Eye (tissue), 1 donor: ENCODE measurements at regions not wholly inside any gene's neighbourhood (a gene's known extent, or its start where the extent isn't known, plus 50 kb on each side); places are given as distances from the start of the nearest gene placed in this dataset.
A peak's percentile ranks its signal among the peaks of the same experiment; 100 is the strongest.
"Not testable (repeated sequence)": the region's sequence is repeated elsewhere in the genome, so short reads cannot be mapped to it uniquely, and the experiment has no call there.

Experiments
- DNase-seq: peaks from one replicate; pipeline ENCODE4 v3.0.0-alpha.2; 2015

DNA sequence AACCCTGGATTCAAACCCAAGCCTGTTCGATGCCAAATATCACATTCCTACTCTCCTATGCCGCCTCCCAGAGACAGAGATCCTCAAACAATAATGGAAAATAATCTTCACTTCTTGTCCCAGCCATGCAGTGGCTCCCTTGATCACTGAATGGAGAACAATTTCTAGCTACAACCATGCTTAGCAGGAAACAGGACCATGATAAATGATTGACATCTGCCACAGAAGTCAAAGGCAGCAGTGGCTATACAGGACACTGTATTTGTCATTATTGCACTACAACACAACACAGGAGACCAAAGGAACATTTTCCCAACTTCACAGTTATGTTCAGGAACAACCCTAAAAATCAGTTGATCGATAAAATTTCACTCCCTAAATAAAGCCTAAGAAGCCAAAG, 243.3 kb upstream of the SLC7A11 start:
- no peak for DNase-seq

GRCh38 chr4:138475116-138475515, 233.0 kb upstream of the SLC7A11 start:
- no peak for DNase-seq

DNA sequence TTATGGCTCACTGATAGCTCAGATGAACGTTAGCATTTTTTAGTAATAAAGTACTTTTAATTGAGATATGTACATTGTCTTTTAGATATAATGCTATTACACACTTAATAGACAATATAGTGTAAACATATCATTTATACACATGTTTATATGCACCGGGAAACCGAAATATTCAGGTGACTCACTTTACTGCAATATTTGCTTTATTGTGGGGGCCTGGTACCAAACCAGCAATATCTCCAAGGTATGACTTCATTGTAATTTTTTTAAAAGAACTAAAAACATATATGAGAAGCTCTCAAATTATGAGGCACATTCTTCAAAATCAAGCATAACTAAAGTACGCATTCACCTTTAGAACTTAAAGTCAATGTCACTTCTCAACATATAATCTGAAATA, 231.2 kb upstream of the SLC7A11 start:
- DNase-seq, result no peak

DNA sequence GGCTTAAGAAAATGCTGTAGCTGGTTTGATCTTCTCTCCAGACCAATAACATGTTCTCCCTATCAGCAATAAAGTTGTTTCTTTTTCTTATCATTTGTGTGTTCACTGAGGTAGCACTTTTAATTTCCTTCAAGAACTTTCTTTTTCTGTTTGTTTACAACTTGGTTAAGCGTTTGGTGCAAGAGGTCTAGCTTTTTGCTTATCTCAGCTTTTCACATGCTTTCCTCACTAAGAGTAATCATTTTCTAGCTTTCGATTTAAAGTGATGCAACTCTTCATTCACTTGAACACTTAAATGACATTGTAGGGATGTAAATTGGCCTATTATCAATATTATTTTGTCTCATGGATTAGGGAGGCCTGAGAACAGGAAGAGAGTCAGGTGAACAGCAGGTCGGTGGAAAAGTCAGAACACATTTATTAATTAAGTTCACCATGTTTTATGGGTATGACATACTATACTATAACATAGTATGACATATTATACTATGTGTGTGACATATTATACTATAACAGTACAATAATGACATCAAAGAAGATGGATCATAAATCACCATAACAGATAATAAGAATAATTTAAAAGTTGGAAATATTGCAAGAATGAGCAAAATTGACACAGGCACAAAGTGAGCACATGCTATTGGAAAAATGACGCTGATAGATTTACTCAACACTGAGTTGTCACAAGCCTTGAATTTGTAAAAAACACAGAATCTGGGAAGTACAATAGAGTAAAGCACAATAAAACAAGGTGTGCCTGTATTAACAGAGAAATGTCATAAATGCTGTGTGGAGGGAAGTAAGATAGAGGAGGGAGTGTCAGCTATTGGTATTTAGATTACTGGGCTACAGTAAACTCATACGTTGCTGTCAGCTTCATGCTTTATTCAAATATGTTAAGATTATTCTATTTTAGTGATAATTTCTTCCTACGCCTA, 218.6 kb upstream of the SLC7A11 start:
- DNase-seq, result no peak

- DNase-seq, result no peak
These were observed 216.6 kb upstream of the SLC7A11 start for GRCh38 chr4:138458751-138459150.

GRCh38 chr4:138456349-138456748, 214.2 kb upstream of the SLC7A11 start:
- not testable (repeated sequence) for DNase-seq

DNA sequence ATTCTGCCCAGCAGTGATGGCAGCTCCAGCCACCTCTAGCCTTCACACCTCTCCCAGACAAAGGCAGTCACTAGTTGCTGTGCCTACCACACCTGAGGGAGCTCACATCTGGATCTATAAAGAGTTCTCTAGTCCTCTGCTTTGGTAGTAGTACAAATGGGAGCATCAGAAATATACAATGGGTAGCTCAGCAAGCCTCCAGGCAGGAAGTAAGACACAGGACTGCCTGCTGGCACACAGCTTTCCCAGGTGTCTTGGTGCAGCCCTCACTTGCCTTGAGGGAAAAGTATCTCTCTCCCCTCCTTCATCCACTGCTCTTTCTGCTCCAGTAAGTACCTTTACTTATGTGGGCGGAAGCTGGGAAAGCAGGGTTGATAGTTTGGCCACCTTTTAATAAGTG, 212.9 kb upstream of the SLC7A11 start:
- no peak for DNase-seq

DNA sequence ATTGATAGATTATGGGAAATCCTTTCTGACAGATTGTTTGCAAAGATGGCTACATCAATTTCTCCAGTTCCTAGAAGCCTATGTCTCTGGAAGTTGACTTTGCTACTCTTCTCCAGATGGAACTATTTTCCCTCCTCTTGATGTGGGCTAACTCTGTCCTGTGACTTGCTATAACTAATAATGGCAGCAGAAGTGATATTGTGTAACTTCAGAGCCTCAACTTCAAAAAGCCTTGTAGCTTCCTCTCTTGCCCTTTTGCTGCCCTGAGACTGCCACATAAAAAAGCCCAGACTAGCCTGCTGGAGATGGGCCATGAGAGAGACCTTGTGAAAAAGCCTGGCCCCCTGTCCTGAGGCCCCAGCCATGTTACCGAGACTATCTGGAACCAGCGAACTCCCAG, 210.7 kb upstream of the SLC7A11 start:
- no peak for DNase-seq

DNA sequence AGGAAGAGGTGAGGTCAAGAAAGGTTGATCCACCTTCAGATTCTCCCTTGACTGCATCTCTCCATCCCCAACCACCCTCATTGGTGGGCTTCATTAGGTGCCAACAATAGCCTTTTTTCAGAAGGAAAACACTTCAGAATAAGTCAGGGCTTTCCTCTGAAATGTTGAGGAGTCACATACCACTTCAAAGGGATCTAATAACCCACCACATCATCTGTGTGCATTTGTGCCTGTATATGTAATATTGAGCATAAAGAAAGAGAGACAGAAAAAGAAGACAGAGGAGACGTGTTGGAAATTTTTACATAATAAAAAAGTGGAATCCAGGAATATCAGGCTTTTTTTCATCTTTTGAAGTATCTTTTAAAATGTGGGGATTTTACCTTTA, 209.1 kb upstream of the SLC7A11 start:
- DNase-seq, result no peak

DNA sequence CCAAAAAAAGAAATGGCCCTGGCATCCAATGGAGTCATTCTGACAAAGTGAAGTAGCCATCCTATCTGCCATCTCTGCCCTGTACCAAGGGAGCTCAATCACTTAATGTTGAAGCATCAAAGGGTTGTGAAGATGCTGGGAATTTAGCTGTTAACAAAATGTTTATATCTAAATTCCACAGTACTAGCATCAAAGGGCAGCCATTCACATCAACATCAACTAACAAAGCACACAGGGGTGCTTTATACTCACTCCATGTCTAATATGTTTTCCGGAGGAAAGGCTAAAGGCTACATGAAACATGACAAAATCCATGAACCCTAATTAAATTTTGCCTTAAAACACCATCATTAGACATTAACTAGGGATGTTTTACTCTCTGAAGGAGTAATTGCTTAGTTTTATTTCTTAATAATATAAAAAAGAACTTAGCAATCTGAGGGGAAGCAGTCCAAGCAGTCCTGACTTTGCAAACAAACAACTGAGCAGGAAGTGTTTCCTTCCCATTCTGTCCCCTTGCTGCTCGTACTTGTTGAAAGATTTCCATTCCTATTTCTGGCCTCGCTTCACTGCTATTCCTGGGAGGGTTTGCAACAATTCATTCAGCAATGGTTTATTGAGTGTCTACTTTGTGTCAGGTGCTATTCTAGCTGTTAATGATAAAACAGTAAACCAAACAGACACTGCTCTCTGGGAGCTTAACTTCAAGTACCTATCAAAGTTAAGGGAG, 208.6 kb upstream of the SLC7A11 start:
- DNase-seq, result no peak

GRCh38 chr4:138449938-138450337, 207.8 kb upstream of the SLC7A11 start:
- no peak for DNase-seq

DNA sequence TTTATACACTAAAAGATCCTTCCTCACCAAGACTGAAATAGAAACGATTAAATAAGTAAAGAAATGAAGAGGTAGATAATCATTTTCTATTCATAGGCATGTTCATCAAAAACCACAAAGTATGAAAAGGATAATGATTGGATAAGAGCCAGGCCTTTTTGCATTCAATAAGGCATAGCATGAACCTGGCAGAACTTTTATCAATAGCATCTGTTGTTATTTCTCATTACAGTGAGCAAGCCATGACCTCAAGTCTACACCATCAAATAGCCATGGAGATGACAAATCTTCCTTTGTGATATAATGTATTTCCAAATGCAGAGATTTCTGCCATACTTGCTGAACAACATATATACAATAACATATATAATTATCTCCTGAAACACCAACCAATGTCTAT, 206.0 kb upstream of the SLC7A11 start:
- no peak for DNase-seq

DNA sequence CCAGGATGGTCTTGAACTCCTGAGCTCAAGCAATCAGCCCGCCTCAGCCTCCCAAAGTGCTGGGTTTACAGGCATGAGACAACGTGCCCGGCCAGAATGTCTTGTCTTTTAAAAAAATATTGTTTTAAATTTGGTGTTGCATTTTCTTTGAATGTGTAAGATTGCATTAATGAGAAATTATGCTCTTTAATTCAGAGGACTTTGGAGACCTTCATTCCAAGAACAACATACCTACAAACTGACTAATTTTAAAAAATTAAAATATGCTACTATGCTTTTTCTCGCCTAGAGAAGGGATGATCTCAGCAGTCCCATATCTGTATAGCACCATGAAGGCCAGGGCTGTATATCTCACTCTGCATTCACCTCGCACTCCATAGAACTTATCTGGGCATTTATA, 204.3 kb upstream of the SLC7A11 start:
- no peak for DNase-seq

DNA sequence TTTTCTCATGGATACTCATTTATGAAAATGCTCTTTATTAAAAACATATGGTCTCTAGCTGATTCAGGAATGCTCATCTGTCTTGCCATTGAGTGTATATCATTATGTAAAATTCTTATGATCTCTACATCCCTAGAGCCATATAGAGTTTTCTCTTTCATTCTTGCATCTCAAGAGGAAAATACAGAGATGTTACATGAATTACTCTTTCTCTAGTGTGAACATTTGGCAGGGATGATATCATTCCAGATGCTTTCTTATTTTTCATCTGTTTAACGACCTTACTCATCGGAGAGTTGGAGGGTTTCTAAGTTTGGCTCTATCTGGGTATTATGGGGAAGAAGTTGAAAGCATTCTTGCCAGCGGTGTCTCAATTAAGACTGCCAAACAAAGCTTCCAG, 202.9 kb upstream of the SLC7A11 start:
- peak; percentile 36 for DNase-seq

DNA sequence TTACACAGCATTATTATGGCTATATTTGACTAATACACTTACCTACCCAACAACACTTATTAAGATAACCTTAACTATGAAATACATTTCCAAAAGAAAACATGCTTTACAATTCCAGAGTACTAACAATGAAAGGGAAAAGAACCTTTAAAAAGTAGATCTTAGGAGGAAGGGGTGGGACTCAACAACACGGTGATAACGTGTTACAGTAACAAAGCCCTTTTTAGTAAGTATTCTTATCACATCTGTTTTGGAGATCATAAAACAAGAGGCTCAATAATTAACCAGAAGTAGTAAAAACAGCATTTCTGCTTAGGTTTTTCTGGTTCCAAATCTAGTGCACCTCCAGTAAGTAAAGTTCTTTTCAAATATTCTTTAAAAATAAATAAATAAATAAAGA, 202.1 kb upstream of the SLC7A11 start:
- DNase-seq, result no peak

- DNase-seq, result no peak
These were observed 197.0 kb upstream of the SLC7A11 start for GRCh38 chr4:138439143-138439581.

GRCh38 chr4:138438608-138439007, 196.5 kb upstream of the SLC7A11 start:
- DNase-seq, result no peak

GRCh38 chr4:138437263-138437851, 195.2 kb upstream of the SLC7A11 start:
- DNase-seq, result no peak

- not testable (repeated sequence) for DNase-seq
These were observed 193.6 kb upstream of the SLC7A11 start for GRCh38 chr4:138435733-138436132.

DNA sequence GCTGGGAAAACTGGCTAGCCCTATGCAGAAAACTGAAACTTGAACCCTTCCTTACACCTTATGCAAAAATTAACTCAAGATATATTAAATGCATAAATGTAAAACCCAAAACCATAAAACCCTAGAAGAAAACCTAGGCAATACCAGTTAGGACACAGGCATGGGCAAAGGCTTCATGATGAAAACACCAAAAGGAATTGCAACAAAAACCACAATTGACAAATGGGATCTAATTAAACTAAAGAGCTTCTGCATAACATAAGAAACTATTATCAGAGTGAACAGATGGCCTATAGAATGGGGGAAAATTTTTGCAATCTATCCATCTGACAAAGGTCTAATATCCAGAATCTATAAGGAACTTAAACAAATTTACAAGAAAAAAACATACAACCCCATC, 192.9 kb upstream of the SLC7A11 start:
- DNase-seq, result not testable (repeated sequence)

DNA sequence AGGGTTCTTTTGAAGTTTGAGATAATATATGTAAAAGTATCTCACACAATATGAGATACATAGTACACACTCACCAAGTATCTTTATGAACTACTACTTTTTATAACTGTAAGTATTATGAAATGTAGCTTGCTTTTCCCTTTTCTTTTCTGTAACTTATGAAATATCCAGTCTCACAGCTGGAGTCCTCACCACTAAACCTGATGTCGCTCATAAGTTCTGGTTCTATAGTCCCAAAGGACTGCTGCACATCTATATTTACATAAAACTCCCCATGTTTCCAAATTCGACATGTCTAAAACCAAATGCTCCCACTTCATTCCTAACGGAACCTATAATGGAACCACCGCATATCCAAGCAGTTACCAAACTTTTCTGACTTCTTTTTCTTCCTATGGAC, 186.5 kb upstream of the SLC7A11 start:
- no peak for DNase-seq

- DNase-seq, result no peak
These were observed 184.6 kb upstream of the SLC7A11 start for GRCh38 chr4:138426786-138427185.

DNA sequence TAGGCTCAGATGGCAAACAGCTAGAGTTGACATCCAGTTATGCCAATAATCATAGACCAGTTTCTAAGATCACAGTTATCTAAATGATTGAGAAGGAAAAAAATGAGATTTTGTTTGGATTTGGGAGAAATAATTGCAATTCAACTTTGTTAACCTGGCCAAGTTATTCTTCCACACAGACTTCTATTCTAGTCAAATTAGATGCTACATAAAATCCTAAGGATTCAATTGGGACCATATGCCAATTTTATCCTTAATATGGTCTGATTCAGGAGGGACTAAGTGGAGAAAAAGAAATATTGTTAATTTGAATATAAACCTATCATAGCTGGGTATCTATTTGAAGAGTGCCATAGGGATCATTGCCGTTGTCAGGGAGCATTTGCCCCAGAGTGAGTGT, 178.3 kb upstream of the SLC7A11 start:
- DNase-seq, result no peak

DNA sequence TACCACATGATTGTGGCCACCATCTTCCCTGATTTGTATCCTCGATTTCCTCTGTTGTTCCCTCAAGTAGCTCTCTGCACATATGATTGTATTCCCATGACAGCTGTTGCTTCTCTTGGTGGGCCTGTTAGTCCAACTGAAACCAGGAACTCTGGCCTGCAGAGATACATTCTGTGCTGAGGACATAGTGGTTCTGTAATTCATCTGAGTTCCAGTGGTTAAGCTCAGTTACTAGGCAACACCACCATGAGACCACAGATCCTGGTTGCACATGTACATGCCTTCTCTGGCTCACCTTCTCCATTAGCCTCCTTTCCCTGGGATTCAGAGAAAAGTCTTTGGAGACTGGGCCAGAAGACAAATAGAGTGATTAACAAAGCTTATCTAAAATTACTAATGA, 172.1 kb upstream of the SLC7A11 start:
- no peak for DNase-seq
